NCI-H69 (cell line): ENCODE measurements at regions not wholly inside any gene's neighbourhood (a gene's known extent, or its start where the extent isn't known, plus 50 kb on each side); places are given as distances from the start of the nearest gene placed in this dataset.

ENCODE experiments used
- DNase-seq: peaks from one replicate; lab custom pipeline; 2025; lab: John Stamatoyannopoulos, UW

DNA sequence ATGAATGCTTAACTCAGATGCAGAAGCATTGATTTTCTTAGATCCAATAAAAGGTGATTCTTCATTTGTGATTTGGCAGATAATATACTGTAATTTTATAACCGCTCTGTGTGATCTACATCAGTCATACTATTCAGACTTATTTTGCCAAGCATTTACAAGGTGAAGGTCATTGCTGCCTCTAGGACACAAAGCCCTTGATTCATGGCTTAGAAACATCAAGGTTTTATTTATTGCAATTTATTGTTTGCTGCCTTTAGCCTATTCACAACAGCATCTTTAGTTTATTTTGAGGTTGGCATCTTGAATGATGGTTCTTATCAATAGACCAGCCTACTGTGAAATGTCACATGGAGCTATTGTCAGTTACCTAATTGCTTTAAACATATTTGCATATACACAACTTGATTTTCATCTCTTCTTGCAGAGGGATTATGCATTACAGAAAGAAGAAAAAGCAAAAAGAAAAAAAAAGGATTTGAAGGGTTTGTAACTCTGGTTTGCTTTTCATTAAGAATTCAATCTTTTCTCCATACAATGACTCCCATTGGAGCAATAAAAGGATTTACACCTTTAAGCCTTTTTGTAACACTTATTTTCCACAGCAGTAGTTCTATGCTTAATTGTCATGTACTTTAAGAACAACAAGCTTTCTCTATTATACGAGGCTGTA lies 1371.6 kb upstream of the CELF2 start:
- no peak for DNase-seq

DNA sequence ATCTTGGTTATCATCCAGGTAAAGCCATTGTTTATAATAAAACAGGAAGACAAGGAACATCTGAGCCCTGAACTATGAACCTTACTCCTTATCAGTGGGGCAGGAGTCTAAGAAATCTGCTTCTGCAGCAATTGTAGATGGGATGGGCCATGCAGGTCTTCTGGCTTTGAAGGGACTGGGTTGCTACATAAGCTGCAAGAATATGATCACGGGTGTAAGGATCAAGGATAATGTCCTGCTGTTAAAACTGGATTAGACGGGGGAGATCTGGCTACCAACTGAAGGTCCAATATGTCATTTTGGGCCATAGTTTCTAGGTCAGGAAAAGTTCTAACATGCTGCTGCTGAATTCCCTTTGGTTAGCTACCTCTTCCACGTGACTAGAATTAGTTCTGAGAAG lies 1363.4 kb upstream of the CELF2 start:
- no peak for DNase-seq

GRCh38 chr10:9656386-9656785 lies 1361.3 kb upstream of the CELF2 start:
- DNase-seq = no peak

DNA sequence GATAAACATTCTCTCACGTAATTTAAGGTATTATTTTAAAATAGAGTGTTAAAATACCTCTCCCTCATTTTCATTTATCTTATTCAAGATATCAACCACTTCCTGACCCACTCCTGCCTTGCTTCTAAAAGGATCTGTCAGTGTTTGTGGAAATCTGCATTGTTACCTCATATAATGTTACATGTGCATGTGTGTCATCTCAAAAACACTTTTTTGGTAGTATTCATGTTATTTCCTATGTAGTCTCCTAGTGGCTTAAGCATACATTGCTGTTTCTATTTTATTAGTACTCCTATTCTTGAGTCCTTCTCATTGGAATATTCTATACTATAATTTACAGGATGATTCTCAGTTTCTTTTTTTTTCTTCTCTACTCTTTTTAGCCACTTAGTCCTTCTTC lies 1360.7 kb upstream of the CELF2 start:
- no peak for DNase-seq

GRCh38 chr10:9657530-9657929 lies 1360.1 kb upstream of the CELF2 start:
- no peak for DNase-seq

GRCh38 chr10:9668411-9668810 lies 1349.3 kb upstream of the CELF2 start:
- no peak for DNase-seq

DNA sequence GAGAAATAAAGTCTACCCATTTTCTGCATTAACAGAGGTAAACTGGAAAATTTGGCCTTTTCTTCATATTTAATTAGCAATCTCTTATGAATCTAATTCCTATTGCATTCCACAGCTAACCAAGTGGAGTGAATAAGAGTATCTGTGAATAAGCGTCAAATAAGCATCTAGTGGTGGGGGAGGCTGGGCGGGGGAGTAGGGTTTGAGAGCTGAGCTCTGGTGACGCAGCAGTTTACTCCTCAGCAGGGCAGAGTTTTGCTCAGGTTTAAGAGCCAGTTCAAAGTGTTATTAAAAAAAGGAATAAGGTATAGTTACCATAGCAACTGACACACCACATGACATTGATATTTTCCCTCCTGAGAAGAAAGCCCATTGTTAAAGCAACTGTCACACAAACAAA lies 1346.8 kb upstream of the CELF2 start:
- no peak for DNase-seq

DNA sequence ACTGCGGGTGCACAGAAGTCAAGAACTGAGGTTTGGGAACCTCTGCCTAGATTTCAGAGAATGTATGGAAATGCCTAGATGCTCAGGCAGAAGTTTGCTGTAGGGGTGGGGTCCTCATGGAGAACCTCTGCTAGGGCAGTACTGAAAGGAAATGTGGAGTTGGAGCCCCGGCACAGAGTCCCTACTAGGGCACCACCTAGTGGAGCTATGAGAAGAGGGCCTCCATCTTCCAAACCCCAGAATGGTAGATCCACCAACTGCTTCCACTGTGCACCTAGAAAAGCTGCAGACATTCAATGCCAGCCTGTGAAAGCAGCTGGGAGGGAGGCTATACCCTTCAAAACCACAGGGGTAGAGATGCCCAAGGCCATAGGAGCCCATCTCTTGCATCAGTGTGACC lies 1336.0 kb upstream of the CELF2 start:
- DNase-seq = no peak

- no peak for DNase-seq
Measured at GRCh38 chr10:9682802-9683201, 1334.9 kb upstream of the CELF2 start.

- no peak for DNase-seq
Measured at GRCh38 chr10:9684186-9684585, 1333.5 kb upstream of the CELF2 start.

GRCh38 chr10:9685596-9685995 lies 1332.1 kb upstream of the CELF2 start:
- DNase-seq = no peak

DNA sequence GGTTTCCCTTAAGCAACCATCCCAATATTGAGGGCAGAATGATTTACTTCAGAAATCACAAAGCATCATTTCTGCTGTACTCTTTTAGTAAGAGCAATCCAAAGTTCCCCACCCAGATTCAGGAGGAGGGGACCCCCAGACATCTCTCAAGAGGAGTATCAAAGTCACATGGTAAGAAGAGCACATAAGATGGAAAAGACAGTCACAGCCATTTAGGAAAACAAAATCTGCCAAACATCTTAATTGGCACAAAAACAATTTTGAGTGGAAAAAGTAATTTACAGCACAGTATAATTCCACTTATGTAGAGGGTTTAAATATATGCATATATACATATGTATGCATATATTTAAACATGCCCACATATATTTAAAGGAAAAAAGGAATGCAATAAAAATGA lies 1329.0 kb upstream of the CELF2 start:
- no peak for DNase-seq

DNA sequence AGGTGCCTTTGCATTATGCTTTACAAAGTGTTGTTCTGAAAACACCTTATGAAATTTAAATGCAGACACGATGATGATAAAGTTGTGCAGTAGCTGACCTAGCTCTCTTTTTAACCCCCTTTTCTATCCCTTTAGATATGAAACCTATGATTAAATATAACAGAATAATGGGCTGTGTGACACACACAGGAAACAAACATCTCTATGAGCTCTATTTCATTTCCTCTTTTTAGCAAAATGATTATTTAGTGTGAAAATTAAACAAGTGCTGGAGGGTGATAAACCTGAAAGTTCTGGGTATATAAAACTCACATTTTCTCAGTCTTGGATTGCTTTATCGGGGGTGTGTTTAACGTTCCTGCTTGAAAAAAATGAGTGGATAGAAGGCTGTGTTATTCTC lies 1310.5 kb upstream of the CELF2 start:
- no peak for DNase-seq

DNA sequence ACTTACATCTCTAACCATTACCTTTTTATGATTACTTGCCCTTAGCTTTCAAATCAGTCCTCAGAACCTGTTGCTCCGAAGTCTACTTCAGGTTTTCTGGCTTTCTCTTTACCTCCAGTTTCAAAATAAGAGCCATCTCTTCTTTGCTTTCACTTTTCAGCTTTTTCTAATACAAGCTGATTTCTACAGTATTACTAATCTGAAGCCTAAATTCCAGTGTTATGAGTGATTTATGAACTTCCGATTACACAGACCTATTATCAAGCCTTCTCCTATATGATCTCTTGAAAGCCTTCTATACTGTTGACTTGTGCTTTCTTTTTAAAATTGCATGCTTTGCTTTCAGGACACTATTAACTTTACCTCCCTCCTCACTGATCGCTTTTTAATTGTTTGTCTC lies 1307.8 kb upstream of the CELF2 start:
- no peak for DNase-seq

DNA sequence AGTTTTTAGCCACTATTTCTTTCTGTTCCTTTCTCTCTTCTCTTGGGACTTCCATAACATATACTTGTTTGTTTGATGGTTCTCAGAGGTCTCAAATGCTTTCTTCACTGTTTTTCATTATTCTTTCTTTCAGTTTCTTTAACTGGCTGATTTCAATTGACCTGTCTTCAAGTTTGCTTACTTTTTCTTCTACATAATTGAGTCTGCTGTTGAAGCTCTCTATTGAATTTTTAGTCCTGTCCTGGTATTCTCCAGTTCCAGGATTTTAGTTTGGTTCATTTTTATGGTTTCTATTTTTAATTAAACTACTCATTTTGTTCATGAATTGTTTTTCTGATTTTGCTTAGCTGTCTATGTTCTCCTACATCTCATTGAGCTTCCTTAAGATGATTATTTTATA lies 1305.3 kb upstream of the CELF2 start:
- no peak for DNase-seq

DNA sequence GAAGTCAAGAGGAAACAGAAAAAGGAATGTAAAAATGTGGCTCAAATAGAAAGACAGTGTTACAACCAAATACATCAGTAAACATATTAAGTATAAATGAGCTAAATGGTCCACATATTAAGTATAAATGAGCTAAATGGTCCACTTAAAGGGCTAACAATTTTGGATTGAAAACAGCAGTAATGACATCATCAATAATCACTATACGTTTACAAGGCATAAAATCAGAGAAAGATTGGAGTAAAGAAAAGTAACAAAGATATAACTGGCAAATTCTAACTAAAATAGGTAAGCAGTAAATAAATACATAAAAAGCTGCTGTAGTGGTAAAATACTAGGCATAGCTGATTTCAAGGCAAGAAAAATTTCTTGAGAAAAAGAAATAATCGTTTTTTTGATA lies 1298.4 kb upstream of the CELF2 start:
- DNase-seq = no peak

DNA sequence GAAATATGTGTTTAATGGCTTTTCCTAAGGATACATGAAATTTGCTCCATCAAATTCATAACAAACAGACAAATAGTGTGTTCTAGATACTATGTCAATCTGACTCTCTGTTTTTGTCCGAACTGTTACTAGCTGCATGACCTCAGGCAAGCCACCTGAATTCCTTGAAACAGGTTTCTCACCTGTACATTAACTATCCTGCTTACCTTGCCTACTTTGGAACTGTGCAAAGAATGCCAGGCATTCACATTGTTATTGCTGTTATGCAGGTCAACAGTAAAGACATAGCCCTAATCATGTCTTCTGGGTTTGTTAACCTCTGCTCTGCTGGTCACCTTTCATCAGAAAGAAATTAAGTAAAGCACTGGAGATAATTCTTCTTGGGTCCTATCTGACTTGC lies 1283.9 kb upstream of the CELF2 start:
- DNase-seq = no peak

GRCh38 chr10:9734218-9734617 lies 1283.5 kb upstream of the CELF2 start:
- DNase-seq = no peak

DNA sequence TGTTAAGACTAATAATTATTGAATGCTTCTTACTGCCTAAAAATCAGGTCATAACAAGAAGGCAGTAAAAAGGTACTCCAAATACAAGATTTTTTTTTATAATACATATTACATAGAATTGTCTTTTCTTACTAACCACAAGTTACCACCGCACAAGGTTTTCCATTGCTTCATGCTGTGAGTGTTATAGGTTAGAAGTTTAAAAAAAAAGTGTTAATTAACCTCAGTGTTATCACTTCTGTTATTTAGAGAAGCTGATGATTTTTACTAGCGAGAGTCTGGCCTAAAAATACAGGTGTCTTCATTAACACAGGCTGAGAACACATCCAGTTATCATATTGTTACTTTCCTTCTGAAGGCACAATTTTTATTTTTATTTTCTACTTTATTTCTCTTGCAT lies 1281.9 kb upstream of the CELF2 start:
- DNase-seq = no peak

- DNase-seq = no peak
Measured at GRCh38 chr10:9743639-9744038, 1274.0 kb upstream of the CELF2 start.

GRCh38 chr10:9745158-9745557 lies 1272.5 kb upstream of the CELF2 start:
- no peak for DNase-seq

DNA sequence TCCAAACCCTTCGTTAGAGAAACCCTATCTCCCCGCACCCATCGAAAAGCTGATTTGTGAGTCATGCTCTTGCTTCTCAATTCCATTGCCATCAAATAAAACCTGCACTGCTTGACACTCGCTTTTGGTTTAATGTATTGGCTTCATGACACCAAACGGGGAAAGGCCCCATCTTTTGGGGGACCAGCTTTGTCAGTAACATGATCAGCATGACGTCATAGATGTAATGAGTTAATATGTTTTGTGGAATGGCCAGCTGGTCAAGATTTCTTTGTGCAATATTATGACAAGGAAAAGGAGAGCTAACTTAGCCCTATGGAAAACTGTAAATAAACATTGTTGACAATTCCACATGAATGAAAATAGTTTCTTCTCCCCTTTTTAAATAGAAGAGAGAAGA lies 1260.5 kb upstream of the CELF2 start:
- DNase-seq = no peak

DNA sequence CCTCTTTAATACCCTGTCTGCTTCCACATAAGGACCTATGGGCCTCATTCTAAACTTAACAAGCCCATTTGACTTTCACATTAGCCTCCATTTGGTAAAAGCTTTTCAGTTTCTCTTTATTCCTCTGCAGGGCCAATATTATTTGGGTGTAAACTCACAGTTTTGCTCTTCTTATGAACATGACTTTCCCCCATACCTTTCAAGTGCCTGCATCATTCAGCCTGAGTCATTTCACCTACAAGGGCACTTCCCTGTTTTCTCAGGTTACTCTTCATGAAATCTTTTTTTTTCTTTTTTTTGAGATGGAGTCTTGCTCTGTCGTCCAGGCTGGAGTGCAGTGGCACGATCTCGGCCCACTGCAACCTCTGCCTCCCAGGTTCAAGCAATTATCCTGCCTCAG lies 1258.1 kb upstream of the CELF2 start:
- DNase-seq = no peak

DNA sequence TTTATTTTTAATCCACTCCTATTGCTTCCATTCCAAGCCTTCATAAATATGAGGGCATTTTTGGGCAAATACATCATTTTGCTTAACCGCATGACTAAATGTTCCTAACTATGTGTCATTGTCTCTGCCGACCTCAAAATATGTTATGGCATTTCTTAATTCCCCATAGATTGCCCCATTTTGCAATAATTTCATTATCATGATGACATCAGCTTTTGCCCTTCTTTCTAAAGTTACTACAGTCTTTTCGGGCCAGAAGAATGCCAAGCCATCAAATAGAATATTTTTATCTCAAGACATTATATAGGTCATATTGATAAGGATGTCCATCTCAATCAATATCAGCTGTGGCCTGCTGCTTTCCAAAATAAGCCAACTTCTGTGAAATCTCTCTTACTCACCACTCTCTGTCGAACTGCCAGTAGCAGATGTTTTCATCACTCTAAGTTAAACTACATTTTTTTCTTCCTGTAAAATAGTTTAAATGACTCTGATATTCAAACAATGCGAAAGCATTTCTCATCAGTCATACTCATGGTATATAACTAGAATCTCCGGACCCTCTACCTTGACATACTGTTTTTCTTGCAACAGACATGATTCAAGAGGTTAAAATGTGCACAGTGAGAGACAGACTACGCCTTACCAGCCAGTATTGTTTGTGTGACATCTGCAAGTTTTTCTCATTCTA lies 1254.6 kb upstream of the CELF2 start:
- no peak for DNase-seq
